HepG2 (cell line): ENCODE measurements at regions not wholly inside any gene's neighbourhood (a gene's known extent, or its start where the extent isn't known, plus 50 kb on each side); places are given as distances from the start of the nearest gene placed in this dataset.

Source experiments
- AHDC1 ChIP-seq: sonication (generic); formaldehyde crosslinking; IDR thresholded peaks from 2 replicates; pipeline ENCODE4 v1.5.1; 2020; ENCODE audit warnings: mild to moderate bottlenecking, missing genetic modification reagents, borderline replicate concordance
- MIER3 ChIP-seq: IDR thresholded peaks from 2 replicates; pipeline ENCODE4 v1.6.1; 2016; ENCODE audit warnings: missing compliant biosample characterization, borderline replicate concordance
- NFE2L2 ChIP-seq: fragments of 150-350 bp; IDR thresholded peaks from 2 replicates; pipeline ENCODE4 v1.6.1; 2014; ENCODE audit warnings: low read length
- NFIC ChIP-seq: IDR thresholded peaks from 2 replicates; pipeline ENCODE4 v1.6.1; 2012; ENCODE audit warnings: mild to moderate bottlenecking, low read length, inconsistent platforms
- NRL ChIP-seq: sonication (generic); formaldehyde crosslinking; IDR thresholded peaks from 2 replicates; pipeline ENCODE4 v1.5.0; 2020; ENCODE audit warnings: missing genetic modification reagents, mild to moderate bottlenecking, moderate library complexity, borderline replicate concordance
- POLR2G ChIP-seq: fragments of 200-400 bp; formaldehyde crosslinking; IDR thresholded peaks from 2 replicates; pipeline ENCODE4 v1.6.1; 2018; ENCODE audit warnings: mild to moderate bottlenecking, low read depth, low read length, moderate library complexity
- TCF7 ChIP-seq: sonication (generic); IDR thresholded peaks from 2 replicates; pipeline ENCODE4 v1.6.1; 2016; ENCODE audit warnings: antibody characterized with exemption, low read depth
- ZBTB38 ChIP-seq: sonication (generic); formaldehyde crosslinking; IDR thresholded peaks from 2 replicates; pipeline ENCODE4 v1.5.1; 2020; ENCODE audit warnings: mild to moderate bottlenecking, missing genetic modification reagents
- ZMYM4 ChIP-seq: sonication (generic); formaldehyde crosslinking; IDR thresholded peaks from 2 replicates; pipeline ENCODE4 v1.8.1; 2023; ENCODE audit warnings: mild to moderate bottlenecking, missing genetic modification reagents
- ZNF235 ChIP-seq: sonication (generic); formaldehyde crosslinking; IDR thresholded peaks from 2 replicates; pipeline ENCODE4 v1.8.1; 2023; ENCODE audit warnings: mild to moderate bottlenecking, missing genetic modification reagents, borderline replicate concordance
- ZNF281 ChIP-seq: sonication (generic); formaldehyde crosslinking; IDR thresholded peaks from 2 replicates; pipeline ENCODE4 v1.4.0; 2020; ENCODE audit warnings: missing genetic modification reagents, borderline replicate concordance
- ZNF33A ChIP-seq: sonication (generic); formaldehyde crosslinking; IDR thresholded peaks from 2 replicates; pipeline ENCODE4 v1.5.1; 2020; ENCODE audit warnings: missing genetic modification reagents, mild to moderate bottlenecking, moderate library complexity, borderline replicate concordance
- ZNF468 ChIP-seq: sonication (generic); formaldehyde crosslinking; IDR thresholded peaks from 2 replicates; pipeline ENCODE4 v1.8.0; 2022; ENCODE audit warnings: mild to moderate bottlenecking, moderate library complexity, missing genetic modification reagents
- ZNF564 ChIP-seq: sonication (generic); formaldehyde crosslinking; IDR thresholded peaks from 2 replicates; pipeline ENCODE4 v1.8.1; 2023; ENCODE audit warnings: mild to moderate bottlenecking, missing genetic modification reagents
- ZNF609 ChIP-seq: sonication (generic); formaldehyde crosslinking; IDR thresholded peaks from 2 replicates; pipeline ENCODE4 v1.4.0; 2020; ENCODE audit warnings: mild to moderate bottlenecking, missing genetic modification reagents, borderline replicate concordance
- ZNF703 ChIP-seq: sonication (generic); formaldehyde crosslinking; IDR thresholded peaks from 2 replicates; pipeline ENCODE4 v1.5.1; 2020; ENCODE audit warnings: missing genetic modification reagents, mild to moderate bottlenecking, moderate library complexity, borderline replicate concordance

GRCh38 chr6:1222728-1223595 lies 88.9 kb upstream of the FOXQ1 start (continued):
- no peak for TF ChIP-seq ZNF281 (CRISPR knock-in tag)
- TF ChIP-seq NFE2L2, result no peak
- no peak for TF ChIP-seq MIER3
- TF ChIP-seq ZNF564, result no peak
- TF ChIP-seq ZNF609 (CRISPR knock-in tag), result peak; percentile 26; the same call in 1 of the 2 replicates
- TF ChIP-seq POLR2G, result no peak
- no peak for TF ChIP-seq ZNF33A (CRISPR knock-in tag)
- 0 out of 2 replicates have a peak, but pooled peaks have one; percentile 20 for TF ChIP-seq NRL (CRISPR knock-in tag)
- TF ChIP-seq ZNF703 (CRISPR knock-in tag), result no peak
- TF ChIP-seq ZNF468 (CRISPR knock-in tag), result no peak
- no peak for TF ChIP-seq AHDC1 (CRISPR knock-in tag)
- no peak for TF ChIP-seq NFIC
- TF ChIP-seq ZNF235 (CRISPR knock-in tag), result no peak
- peak; percentile 44 for TF ChIP-seq ZMYM4 (CRISPR knock-in tag)
- TF ChIP-seq ZBTB38, result peak; percentile 56
- TF ChIP-seq TCF7, result no peak
